ENCODE measurements at regions not wholly inside any gene's neighbourhood (a gene's known extent, or its start where the extent isn't known, plus 50 kb on each side); places are given as distances from the start of the nearest gene placed in this dataset.
"Not testable (repeated sequence)": the region's sequence is repeated elsewhere in the genome, so short reads cannot be mapped to it uniquely, and the experiment has no call there.

- H3K9me3 ChIP-seq (ENCODE audit: insufficient read depth, low read depth); H3K4me2 ChIP-seq; H4K20me1 ChIP-seq (ENCODE audit: insufficient read depth); H3K4me1 ChIP-seq (replicated peaks; ENCODE audit: insufficient read depth); intact Hi-C loops (cut with micrococcal nuclease; ENCODE audit: unreplicated experiment); POLR2A ChIA-PET (ENCODE audit: unreplicated experiment); H3F3A ChIP-seq (ENCODE audit: insufficient read depth, low read depth); CTCF ChIA-PET; H3K9me2 ChIP-seq (ENCODE audit: insufficient read depth); H3K36me3 ChIP-seq (ENCODE audit: low read depth); H3K4me3 ChIP-seq; DNase-seq; BruUV-seq (replicated peaks); H3K79me2 ChIP-seq (ENCODE audit: low read depth); H3K27ac ChIP-seq; H2AFZ ChIP-seq; H3K27me3 ChIP-seq (ENCODE audit: insufficient read depth, low read depth): not testable (repeated sequence)
Measured at GRCh38 chr11:100409267-100409666, 277.8 kb upstream of the ARHGAP42 start.

GRCh38 chr11:100419518-100419917 is 267.6 kb upstream of the ARHGAP42 start:
- H3K27ac ChIP-seq = no peak overlapping the region
- no TSS peak for BruUV-seq (replicated peaks)
- no peak overlapping the region for H3K4me2 ChIP-seq
- POLR2A ChIA-PET (ENCODE audit: unreplicated experiment) = no interaction called here
- H3K27me3 ChIP-seq (ENCODE audit: insufficient read depth, low read depth) = no peaks in the 10 kb centered on the region
- H3K4me3 ChIP-seq = no peak overlapping the region
- H3K9me2 ChIP-seq (ENCODE audit: insufficient read depth) = no peaks in the 10 kb centered on the region
- TF ChIP-seq EZH2 (IDR thresholded peaks at IDR 0.05; ENCODE audit: low read depth) = no peak
- TF ChIP-seq CTCF (conservative IDR thresholded peaks at IDR 0.05) = no peak
- intact Hi-C loops (cut with micrococcal nuclease; ENCODE audit: unreplicated experiment) = no loop called here
- H3K4me1 ChIP-seq (replicated peaks; ENCODE audit: insufficient read depth) = no peaks in the 10 kb centered on the region
- no peaks in the 10 kb centered on the region for H4K20me1 ChIP-seq (ENCODE audit: insufficient read depth)
- no peaks in the 10 kb centered on the region for H3K79me2 ChIP-seq (ENCODE audit: low read depth)
- no peak for DNase-seq
- H3F3A ChIP-seq (ENCODE audit: insufficient read depth, low read depth) = no peaks in the 10 kb centered on the region
- no peak overlapping the region for H2AFZ ChIP-seq
- no peaks in the 10 kb centered on the region for H3K9me3 ChIP-seq (ENCODE audit: insufficient read depth, low read depth)
- H3K36me3 ChIP-seq (ENCODE audit: low read depth) = no peaks in the 10 kb centered on the region
- CTCF ChIA-PET = no interaction called here

GRCh38 chr11:100434821-100435641 is 252.1 kb upstream of the ARHGAP42 start:
- Histone ChIP-seq H3K4me1 (replicated peaks; ENCODE audit: insufficient read depth) (no peaks in the 10 kb centered on the region), H3K36me3 (ENCODE audit: low read depth) (no peaks in the 10 kb centered on the region), H3K9me3 (ENCODE audit: insufficient read depth, low read depth) (no peaks in the 10 kb centered on the region), H2AFZ (no peak overlapping the region), H3K9me2 (ENCODE audit: insufficient read depth) (no peaks in the 10 kb centered on the region), H4K20me1 (ENCODE audit: insufficient read depth) (no peaks in the 10 kb centered on the region), H3K27ac (no peak overlapping the region), H3K79me2 (ENCODE audit: low read depth) (no peaks in the 10 kb centered on the region), H3F3A (ENCODE audit: insufficient read depth, low read depth) (no peaks in the 10 kb centered on the region), H3K4me3 (no peak overlapping the region), H3K4me2 (no peak overlapping the region), H3K27me3 (ENCODE audit: insufficient read depth, low read depth) (no peaks in the 10 kb centered on the region)
- intact Hi-C loops (cut with micrococcal nuclease; ENCODE audit: unreplicated experiment) = no loop called here
- ChIA-PET CTCF (no interaction called here), POLR2A (ENCODE audit: unreplicated experiment) (no interaction called here)
- DNase-seq = no peak
- BruUV-seq (replicated peaks) = no TSS peak
- TF ChIP-seq EZH2 (IDR thresholded peaks at IDR 0.05; ENCODE audit: low read depth) (no peak), CTCF (conservative IDR thresholded peaks at IDR 0.05) (no peak)

- no peaks in the 10 kb centered on the region for H3K27me3 ChIP-seq (ENCODE audit: insufficient read depth, low read depth)
- H3K4me2 ChIP-seq = no peak overlapping the region
- no peak overlapping the region for H2AFZ ChIP-seq
- POLR2A ChIA-PET (ENCODE audit: unreplicated experiment) = no interaction called here
- H4K20me1 ChIP-seq (ENCODE audit: insufficient read depth) = no peaks in the 10 kb centered on the region
- BruUV-seq (replicated peaks) = no TSS peak
- no peaks in the 10 kb centered on the region; the same call in 1 of the 2 replicates for H3K9me3 ChIP-seq (ENCODE audit: insufficient read depth, low read depth)
- no peak for DNase-seq
- no peaks in the 10 kb centered on the region for H3K36me3 ChIP-seq (ENCODE audit: low read depth)
- no peaks in the 10 kb centered on the region for H3K9me2 ChIP-seq (ENCODE audit: insufficient read depth)
- CTCF ChIA-PET = no interaction called here
- H3K79me2 ChIP-seq (ENCODE audit: low read depth) = no peaks in the 10 kb centered on the region
- H3K4me1 ChIP-seq (replicated peaks; ENCODE audit: insufficient read depth) = no peaks in the 10 kb centered on the region
- H3K4me3 ChIP-seq = no peak overlapping the region
- TF ChIP-seq EZH2 (IDR thresholded peaks at IDR 0.05; ENCODE audit: low read depth) (no peak), CTCF (conservative IDR thresholded peaks at IDR 0.05) (no peak)
- H3F3A ChIP-seq (ENCODE audit: insufficient read depth, low read depth) = no peaks in the 10 kb centered on the region
- H3K27ac ChIP-seq = no peak overlapping the region
- intact Hi-C loops (cut with micrococcal nuclease; ENCODE audit: unreplicated experiment) = no loop called here
Measured at GRCh38 chr11:100438376-100438775, 248.7 kb upstream of the ARHGAP42 start.
